Esophagus squamous epithelium (tissue), 5 donors: ENCODE measurements at regions not wholly inside any gene's neighbourhood (a gene's known extent, or its start where the extent isn't known, plus 50 kb on each side); places are given as distances from the start of the nearest gene placed in this dataset.
"Not testable (repeated sequence)": the region's sequence is repeated elsewhere in the genome, so short reads cannot be mapped to it uniquely, and the experiment has no call there.

Experiments
- DNase-seq: peaks from one replicate; lab custom pipeline; 2025; lab: John Stamatoyannopoulos, UW
- H3K27ac ChIP-seq, 4 donors: fragments of 200-600 bp; sonication (generic); one replicate each; pipeline ENCODE4 v1.5.1; 2016 to 2019; ENCODE audit warnings: mild to moderate bottlenecking in 1 of 4
- H3K27me3 ChIP-seq, 4 donors: fragments of 200-600 bp; sonication (generic); 1 replicate in 3 of 4; 2 replicates in 1 of 4; pipeline versions ENCODE4 v1.5.1 to v1.6.0; 2017 to 2021; ENCODE audit warnings: antibody characterized with exemption in 1 of 4
- H3K36me3 ChIP-seq, 3 donors: fragments of 200-600 bp; sonication (generic); one replicate each; pipeline ENCODE4 v1.5.1; 2016 to 2019
- H3K4me1 ChIP-seq, 3 donors: fragments of 200-600 bp; sonication (generic); one replicate each; pipeline ENCODE4 v1.5.1; 2017 to 2019
- H3K4me3 ChIP-seq, 4 donors: fragments of 200-600 bp; sonication (generic); 1 replicate in 3 of 4; 2 replicates in 1 of 4; pipeline ENCODE4 v1.5.1; 2016 to 2019; ENCODE audit warnings: mild to moderate bottlenecking in 2 of 4, moderate library complexity in 1 of 4
- H3K9me3 ChIP-seq, 3 donors: fragments of 200-600 bp; sonication (generic); one replicate each; pipeline ENCODE4 v1.5.1; 2016 to 2019
- CTCF ChIP-seq, 6 experiments: fragments of 450-650 bp in 4 of 6; fragments of 200-600 bp in 2 of 6; sonication (generic) in 2 of 6; IDR thresholded peaks; one replicate each; pipeline ENCODE4 v1.5.1; 2016 to 2019; ENCODE audit warnings: antibody characterized with exemption in 6 of 6, mild to moderate bottlenecking in 4 of 6, moderate library complexity in 4 of 6
- POLR2A ChIP-seq, 4 donors: fragments of 450-650 bp; IDR thresholded peaks; one replicate each; pipeline ENCODE4 v1.6.1; 2017; ENCODE audit warnings: antibody characterized with exemption in 4 of 4, mild to moderate bottlenecking in 4 of 4, moderate library complexity in 3 of 4
- WGBS, 2 donors: methylation state at CpG; one replicate each; pipeline ENCODE4 v1.1.5; 2018; 5-methylcytosine and 5-hydroxymethylcytosine counted together
- intact Hi-C: fragments of 100-400 bp; cut with DNase I; formaldehyde crosslinking; loops from one replicate; pipeline ENCODE4 v1.15.0; 2022
- donor health status: DM: yes; HTN: yes; CAD: no.

GRCh38 chr9:124084087-124084486 lies 72.5 kb downstream of the LHX2 start:
- no peak for DNase-seq
- no peak overlapping the region for H3K4me3 ChIP-seq
- no peak overlapping the region for H3K27ac ChIP-seq
- peaks cover 0 to 1% (median 0%) of the 10 kb centered on the region in 3 donors for H3K4me1 ChIP-seq
- 69 to 81% methylated on average over 7 of the region's 7 CpGs for WGBS, 2 donors
- H3K9me3 ChIP-seq: peaks cover 0 to 14% (median 4%) of the 10 kb centered on the region in 3 donors
- H3K27me3 ChIP-seq: peaks cover 0 to 17% (median 0%) of the 10 kb centered on the region in 4 donors
- no peak for TF ChIP-seq CTCF (IDR thresholded peaks at IDR 0.05)
- TF ChIP-seq POLR2A (IDR thresholded peaks at IDR 0.05): no peak
- intact Hi-C loops: no loop called here
- no peaks in the 10 kb centered on the region for H3K36me3 ChIP-seq

- 69 to 84% methylated on average over 2 of the region's 2 CpGs for WGBS, 2 donors
- TF ChIP-seq POLR2A (IDR thresholded peaks at IDR 0.05): no peak
- no peak for TF ChIP-seq CTCF (IDR thresholded peaks at IDR 0.05)
- Histone ChIP-seq H3K9me3 (peaks cover 0 to 14% (median 4%) of the 10 kb centered on the region in 3 donors), H3K4me3 (no peak overlapping the region), H3K27me3 (peaks cover 0 to 22% (median 0%) of the 10 kb centered on the region in 4 donors), H3K36me3 (no peaks in the 10 kb centered on the region), H3K27ac (no peak overlapping the region), H3K4me1 (no peaks in the 10 kb centered on the region)
- DNase-seq: no peak
- intact Hi-C loops: no loop called here
Measured at GRCh38 chr9:124087226-124087625, 75.7 kb downstream of the LHX2 start.

GRCh38 chr9:124088476-124088837 lies 76.9 kb downstream of the LHX2 start:
- no peak for DNase-seq
- no peaks in the 10 kb centered on the region for H3K4me1 ChIP-seq
- 59 to 74% methylated on average over 13 of the region's 13 CpGs for WGBS, 2 donors
- peaks cover 0 to 19% (median 0%) of the 10 kb centered on the region in 4 donors for H3K27me3 ChIP-seq
- TF ChIP-seq CTCF (IDR thresholded peaks at IDR 0.05): no peak
- no peak for TF ChIP-seq POLR2A (IDR thresholded peaks at IDR 0.05)
- no peak overlapping the region for H3K27ac ChIP-seq
- peaks cover 0 to 14% (median 4%) of the 10 kb centered on the region in 3 donors for H3K9me3 ChIP-seq
- peak overlapping the region in 1 of 4 donors; percentile 5 for H3K4me3 ChIP-seq
- intact Hi-C loops: no loop called here
- H3K36me3 ChIP-seq: no peaks in the 10 kb centered on the region

- H3K4me3 ChIP-seq, intact Hi-C loops, H3K4me1 ChIP-seq, H3K36me3 ChIP-seq, DNase-seq, H3K27ac ChIP-seq: not testable (repeated sequence)
- Histone ChIP-seq H3K27me3 (peaks cover 0 to 14% (median 0%) of the 10 kb centered on the region in 4 donors), H3K9me3 (peaks cover 0 to 14% (median 4%) of the 10 kb centered on the region in 3 donors)
- WGBS, 2 donors: 62 to 68% methylated on average over 7 to 9 of the region's 9 CpGs
Measured at GRCh38 chr9:124089631-124090488, 78.3 kb downstream of the LHX2 start.

DNA sequence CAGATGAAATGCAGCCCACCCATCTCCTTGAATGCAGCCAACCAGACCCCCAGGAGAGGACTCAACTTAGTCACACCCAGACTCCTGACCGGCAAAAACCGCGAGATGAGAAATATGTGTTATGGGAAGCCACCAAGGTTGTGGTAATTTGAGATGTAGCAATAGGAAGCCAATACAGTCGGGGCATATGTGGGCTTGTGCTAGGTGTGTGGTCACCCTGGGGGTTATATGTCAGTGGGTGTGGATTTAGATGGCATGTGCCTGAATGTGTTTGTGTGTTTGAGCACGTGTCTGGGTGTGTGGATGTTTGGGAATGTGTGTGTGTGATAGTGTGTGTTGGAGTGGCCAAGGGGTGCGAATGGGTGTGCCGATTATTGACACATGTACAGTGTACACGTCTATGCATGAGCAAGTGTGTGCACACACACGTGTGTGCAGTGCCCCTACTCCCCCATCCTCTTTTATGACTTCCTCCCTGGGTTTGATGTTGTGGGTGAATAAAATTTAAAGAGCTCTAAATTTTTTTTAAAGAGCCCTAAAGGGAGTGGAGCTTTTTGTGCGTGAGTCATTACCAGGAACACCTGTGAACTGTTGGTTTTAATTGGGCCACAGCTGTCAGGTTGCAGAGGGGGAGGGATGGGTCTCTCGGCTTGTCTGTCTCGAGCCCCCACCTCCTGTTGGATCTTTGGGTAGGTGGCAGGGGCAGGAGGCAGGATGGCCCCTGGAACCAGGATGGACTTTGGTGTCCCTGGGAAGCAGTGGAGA lies 86.8 kb downstream of the LHX2 start:
- intact Hi-C loops: no loop called here

More for the DNA sequence above, 86.8 kb downstream of the LHX2 start:
- Histone ChIP-seq H3K4me3 (no peak overlapping the region), H3K9me3 (no peaks in the 10 kb centered on the region), H3K4me1 (no peaks in the 10 kb centered on the region), H3K36me3 (no peaks in the 10 kb centered on the region), H3K27me3 (peaks cover 0 to 65% (median 0%) of the 10 kb centered on the region in 4 donors), H3K27ac (no peak overlapping the region)
- TF ChIP-seq POLR2A (IDR thresholded peaks at IDR 0.05) (no peak), CTCF (IDR thresholded peaks at IDR 0.05) (no peak)
- no peak for DNase-seq
- WGBS, 2 donors: 27 to 62% methylated on average over 10 of the region's 12 CpGs
